IPS-NIHi7 (cell line): ENCODE measurements at regions not wholly inside any gene's neighbourhood (a gene's known extent, or its start where the extent isn't known, plus 50 kb on each side); places are given as distances from the start of the nearest gene placed in this dataset.
"Not testable (repeated sequence)": the region's sequence is repeated elsewhere in the genome, so short reads cannot be mapped to it uniquely, and the experiment has no call there.

Experiments used
- DNase-seq: peaks from one replicate; pipeline ENCODE4 v3.0.0; 2012; ENCODE audit warnings: mixed read lengths; ENCODE audit errors: extremely low spot score

- no peak for DNase-seq
Measured at GRCh38 chr18:56488739-56489138, 149.7 kb downstream of the TXNL1 start.

GRCh38 chr18:56487801-56488200, 150.6 kb downstream of the TXNL1 start:
- DNase-seq, result no peak

- DNase-seq, result no peak
Measured at GRCh38 chr18:56483386-56483785, 155.0 kb downstream of the TXNL1 start.

DNA sequence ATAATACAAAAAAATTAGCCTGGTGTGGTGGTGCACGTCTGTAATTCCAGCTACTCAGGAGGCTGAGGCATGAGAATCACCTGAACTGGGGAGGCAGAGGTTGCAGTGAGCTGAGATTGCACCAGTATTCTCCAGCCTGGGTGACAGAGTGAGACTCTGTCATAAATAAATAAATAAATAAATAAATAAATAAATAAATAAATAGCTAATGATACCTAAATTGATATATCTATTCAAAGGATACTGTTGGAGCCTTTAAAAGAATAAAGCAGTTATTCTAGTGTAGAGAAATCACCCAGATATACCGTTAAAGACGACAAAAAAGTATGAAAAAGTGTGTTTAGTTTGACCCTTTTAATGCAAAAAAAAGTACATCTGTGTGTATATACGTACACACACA, 155.6 kb downstream of the TXNL1 start:
- DNase-seq, result not testable (repeated sequence)

DNA sequence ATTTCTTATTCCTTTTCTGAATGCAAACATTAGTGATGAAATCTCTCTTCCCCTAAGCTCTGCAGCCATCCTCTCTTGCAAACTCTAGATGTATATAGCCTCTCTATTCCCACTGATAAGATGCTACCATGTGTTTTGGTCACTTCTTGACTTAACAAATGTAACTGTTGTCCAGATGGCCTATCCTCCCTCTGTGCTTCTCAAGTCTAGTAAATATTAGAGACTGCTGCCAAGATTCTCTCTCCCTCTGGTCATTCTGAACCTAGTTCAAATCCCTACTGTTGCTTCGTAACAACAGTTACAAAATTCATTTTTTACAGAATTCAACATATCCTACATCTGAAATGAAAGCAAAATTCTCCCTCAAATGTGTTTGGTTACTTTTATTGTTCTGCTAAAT, 156.6 kb downstream of the TXNL1 start:
- DNase-seq, result no peak

- DNase-seq, result no peak
Measured at GRCh38 chr18:56479841-56480240, 158.6 kb downstream of the TXNL1 start.

DNA sequence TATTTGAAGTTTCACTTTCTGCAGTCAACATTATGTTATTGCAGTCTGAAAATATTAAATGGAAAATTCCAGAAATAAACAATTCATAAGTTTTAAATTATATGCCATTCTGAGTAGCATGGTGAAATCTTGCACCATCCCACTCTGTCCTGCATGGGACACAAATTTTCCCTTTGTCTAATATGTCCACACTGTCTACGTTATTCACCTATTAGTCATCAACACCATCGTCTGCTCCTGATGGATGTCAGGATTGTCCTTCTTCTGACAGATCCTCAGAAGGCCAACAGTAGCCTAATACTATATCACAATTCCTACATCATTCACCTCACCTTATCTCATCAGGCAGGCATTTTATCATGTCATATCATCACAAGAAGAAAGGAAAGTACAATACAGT, 163.1 kb downstream of the TXNL1 start:
- no peak for DNase-seq

DNA sequence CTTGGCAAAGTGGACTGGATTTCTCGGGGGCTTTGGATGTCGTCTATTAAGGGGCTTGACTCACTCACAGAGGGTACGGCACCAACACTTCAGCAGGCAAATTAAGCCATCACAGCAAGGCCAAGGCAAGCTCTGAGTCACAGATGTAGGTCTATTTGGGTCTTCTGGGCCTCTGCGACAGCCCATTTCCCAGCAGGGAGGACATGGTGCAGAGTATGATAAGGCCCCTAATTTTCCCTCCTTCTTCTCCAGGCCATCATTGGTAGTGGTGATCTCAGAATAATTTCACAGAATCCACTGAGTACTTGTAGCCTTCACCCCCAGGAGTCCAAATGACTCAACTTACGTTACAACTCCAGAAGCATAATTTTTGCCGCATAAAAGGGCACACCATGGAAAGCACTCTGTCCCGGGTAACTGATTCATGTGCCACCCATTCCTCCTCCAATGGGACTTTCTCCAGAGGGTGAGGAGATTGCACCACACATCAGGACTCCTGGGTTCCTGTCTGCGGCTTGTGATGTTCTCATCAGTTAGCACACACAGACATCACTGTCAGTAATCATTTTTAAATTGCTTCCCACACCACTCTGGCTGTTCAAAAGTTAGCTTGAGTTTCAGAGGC, 164.9 kb downstream of the TXNL1 start:
- no peak for DNase-seq

GRCh38 chr18:56470406-56471351, 167.7 kb downstream of the TXNL1 start:
- no peak for DNase-seq

- DNase-seq, result no peak
Measured at GRCh38 chr18:56469582-56469981, 168.8 kb downstream of the TXNL1 start.

DNA sequence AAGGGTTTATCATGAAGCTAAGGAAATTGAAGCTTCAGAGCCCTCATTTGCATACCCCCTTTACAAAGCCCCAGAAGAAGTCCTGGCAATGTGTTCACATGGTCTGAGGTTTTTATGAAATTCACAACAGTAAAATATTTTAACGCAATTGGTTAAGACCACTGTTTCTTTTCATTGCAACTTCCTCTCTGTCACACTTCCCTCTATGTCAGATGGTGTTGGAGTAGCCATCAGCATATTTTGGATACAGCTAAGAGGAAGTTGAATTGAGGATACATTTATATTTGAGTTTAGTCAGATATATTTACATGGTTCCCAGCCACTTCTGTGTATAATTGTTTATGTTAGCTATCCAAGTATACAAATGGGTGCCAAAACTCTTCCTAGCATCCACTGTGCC, 170.0 kb downstream of the TXNL1 start:
- DNase-seq, result no peak

DNA sequence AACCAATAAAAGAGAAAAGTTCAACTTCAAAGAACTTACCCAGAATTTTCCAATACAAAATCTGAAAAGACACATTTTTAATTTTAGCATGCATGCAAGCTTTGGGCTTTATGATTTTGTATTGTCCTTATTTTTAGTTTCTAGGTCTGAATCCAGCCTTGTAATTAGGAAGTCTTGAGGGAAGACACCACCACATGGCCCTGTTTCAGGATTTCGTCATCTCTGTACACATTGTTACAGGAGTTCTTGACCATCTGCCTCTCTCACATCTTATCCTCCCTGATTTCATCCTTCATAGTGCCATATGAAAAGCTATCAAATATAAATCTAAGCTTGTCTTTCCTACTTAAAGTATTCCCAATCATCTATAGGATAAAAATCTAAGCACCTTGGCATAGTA, 176.1 kb downstream of the TXNL1 start:
- no peak for DNase-seq

DNA sequence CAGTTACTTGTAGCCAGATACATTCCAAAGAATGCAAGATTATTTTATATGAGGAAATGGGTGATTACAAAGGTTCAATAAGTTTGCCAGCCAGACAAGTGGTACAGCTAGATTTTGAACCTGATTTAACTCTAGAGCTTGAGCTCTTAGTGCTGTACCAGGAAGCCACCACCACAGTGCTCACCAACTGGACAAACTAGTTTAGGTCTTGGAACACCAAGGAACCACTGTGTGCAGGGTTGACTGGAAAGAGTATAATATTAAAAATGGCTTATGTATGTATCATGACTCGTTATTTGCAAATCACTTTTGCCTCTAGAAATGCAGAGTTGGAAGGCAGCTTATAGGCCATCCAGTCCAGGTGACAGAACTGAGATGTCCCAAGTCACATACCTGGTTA, 177.2 kb downstream of the TXNL1 start:
- DNase-seq, result no peak

DNA sequence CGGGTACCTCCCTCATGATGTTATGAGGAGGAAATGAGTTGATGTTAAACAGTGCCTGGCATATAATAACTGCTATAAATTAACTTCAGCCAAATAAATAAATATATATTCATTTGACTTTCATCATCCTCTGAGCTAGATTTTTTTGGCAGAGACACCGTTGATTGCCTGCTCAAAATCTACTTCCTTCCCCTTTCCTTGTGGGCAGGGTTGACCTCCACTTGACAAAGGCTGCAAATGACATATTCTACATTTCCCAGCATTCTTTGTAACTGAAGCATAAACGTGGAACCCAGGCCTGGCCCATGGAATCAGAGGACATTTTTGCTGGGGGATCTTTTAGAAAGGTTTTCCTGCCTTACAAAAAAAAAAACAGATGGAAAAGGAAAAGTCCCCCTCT, 177.8 kb downstream of the TXNL1 start:
- no peak for DNase-seq

DNA sequence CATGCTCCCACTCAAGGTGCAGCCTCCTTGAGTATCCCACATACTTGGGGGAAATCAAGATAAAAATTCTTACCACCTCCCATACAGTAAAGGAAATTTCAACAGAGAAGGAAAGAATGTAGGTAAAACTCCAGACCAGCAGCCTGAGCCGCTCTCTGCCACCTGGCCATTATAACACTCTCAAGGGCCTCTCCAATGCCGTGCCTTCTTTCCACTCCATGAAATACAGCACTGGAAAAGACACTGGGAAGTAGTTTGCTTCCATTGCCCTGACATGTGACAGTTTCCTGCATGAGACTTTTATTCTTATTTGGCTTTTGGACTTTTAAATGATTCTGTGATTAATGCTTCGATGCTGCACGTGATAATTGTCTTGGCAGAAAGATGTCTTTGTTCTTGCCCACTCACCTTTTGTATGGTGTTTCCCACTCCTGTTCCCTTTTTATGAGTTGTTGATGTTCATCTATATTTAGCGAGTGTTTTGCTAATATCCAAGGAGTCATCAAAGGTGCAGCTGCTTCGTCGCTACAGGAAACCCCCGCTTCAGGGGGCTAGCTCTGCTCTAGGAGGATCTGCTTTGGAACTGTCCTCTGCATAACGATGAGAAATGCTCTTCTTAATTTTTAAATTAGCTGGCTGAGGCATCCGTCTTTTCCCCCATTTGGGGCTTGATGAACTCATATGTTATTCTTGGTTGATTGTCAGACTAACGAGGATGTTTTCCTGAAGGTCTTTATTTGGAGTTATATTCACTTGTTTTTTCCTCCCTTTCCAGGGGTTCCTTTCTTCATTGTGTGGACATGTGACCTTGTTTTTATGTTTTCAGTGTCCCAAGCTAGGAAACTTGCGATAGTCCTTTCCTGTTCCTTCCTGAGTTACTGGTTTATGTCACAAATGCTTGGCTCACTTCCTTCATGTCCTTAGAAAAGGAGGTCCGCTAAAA, 179.4 kb downstream of the TXNL1 start:
- DNase-seq, result no peak

- no peak for DNase-seq
Measured at GRCh38 chr18:56455874-56456273, 182.5 kb downstream of the TXNL1 start.

DNA sequence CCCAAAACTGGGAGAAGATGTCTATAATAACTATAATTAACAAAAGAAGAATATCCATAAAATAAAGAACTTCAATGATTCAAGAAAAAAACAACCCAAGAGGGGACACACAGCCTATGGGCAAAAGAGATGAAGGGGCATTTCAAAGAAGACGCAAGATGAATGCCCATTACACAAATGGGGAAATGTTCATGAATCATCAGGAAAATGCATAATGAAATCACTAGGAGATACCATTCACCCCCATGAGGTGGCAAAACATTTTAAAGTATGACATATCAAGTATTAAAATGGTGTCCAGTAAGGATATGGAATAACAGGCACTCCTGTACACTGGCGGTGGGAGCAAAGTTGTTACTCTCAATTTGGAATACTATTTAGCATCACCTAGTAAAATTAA, 183.3 kb downstream of the TXNL1 start:
- no peak for DNase-seq

- DNase-seq, result no peak
Measured at GRCh38 chr18:56453631-56454030, 184.8 kb downstream of the TXNL1 start.

DNA sequence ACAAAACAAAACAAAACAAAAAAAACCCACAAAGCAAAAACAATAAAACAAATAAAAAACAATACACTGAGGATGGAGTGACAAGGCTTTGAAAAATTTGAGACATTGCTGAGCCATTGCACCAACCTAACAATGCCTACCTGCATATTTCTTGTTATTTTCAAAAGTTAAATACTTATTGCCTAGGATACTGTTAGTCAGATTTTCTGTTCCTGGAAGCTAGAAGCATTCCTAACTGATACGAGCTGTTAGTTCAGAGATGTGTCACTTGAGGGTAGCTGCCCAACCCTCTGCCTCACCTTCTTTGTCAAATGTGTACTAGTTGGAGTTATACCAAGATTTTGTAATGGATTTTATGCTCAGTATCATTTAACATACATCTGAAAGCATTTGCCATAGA, 187.2 kb downstream of the TXNL1 start:
- no peak for DNase-seq

GRCh38 chr18:56448751-56449150, 189.6 kb downstream of the TXNL1 start:
- DNase-seq, result no peak

DNA sequence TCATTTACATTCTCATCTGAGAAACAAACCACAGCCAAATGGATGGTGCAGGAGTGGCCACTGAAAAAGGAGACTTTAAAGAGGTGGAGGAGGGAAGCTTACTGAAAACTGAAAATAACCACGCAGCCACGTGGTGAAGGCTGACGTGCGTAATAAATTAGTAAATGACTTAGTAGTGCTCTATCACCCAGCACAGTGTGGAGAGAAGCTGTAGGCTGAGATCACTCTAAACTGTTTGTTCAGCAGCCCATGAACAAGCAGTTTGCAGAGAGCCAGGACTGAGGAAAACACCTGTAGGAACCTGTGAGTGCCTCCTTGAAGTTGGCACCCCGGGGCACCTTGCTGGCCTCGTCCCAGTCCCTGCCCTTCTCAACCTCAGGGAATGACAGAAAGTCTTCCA, 193.0 kb downstream of the TXNL1 start:
- DNase-seq, result no peak

- no peak for DNase-seq
Measured at GRCh38 chr18:56444201-56444600, 194.2 kb downstream of the TXNL1 start.
